Stimulated activated CD4-positive, alpha-beta T cell treated with anti-CD3 and anti-CD28 coated beads, Interleukin-2, amount 100 ng/mL, for 24 hours (primary cell): ENCODE measurements at regions not wholly inside any gene's neighbourhood (a gene's known extent, or its start where the extent isn't known, plus 50 kb on each side); places are given as distances from the start of the nearest gene placed in this dataset.

Source experiments
- DNase-seq, 2 donors: peaks; one replicate each; pipeline ENCODE4 v3.0.0-alpha.2; 2020

DNA sequence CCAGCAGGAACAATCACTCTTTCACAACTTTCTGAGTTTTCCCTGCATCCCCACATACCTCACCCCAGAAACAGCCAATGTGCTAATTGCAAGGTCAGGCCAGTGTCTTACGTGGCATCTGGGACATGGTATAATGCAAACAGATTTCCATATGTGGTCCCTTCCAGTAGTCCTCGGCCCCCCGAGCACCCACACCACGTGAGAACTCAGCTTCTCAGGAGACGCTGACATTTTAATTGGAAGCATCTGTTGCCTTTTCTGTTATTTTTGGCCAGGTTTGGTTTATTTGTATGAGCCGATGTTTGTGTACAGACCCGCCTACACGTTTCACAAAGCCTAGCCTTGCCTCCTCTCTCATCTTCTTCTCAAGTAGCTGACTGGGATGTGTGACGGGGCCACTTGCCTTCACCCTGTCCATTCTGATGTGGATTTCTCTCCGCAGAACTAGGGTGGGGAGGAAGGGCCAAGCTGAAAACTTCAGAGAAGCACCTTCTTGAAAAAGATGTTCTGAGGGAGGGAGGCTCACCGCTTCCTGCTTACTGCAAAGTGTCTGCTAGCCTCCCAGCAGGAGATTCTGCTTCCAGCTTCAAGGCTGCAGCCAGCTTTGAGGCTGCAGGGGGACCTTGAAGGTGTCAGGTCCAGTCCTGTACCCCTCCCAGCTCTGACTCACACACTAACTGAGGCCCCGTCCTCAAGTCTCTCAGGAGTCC lies 109.6 kb upstream of the SLC14A2 start:
- no peak for DNase-seq

DNA sequence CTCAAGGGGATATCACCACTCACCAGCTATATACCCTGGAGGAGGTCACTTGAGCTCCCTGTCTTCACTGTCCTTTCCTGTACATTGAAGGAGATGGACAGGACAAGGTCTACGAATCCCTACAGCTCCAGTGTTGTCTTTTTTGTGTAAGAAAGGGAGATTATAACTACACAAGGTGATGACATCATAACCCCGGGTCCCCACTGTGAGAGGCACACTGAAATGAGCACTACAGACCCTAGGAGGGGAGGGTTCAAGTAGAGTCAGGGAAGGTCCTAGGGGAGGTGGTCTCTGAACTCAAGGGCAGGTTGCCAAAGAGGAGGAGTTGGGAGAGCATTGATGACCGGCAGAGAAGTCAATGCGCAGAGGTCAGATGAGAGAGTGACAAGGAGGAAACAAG lies 108.3 kb upstream of the SLC14A2 start:
- DNase-seq, result no peak

DNA sequence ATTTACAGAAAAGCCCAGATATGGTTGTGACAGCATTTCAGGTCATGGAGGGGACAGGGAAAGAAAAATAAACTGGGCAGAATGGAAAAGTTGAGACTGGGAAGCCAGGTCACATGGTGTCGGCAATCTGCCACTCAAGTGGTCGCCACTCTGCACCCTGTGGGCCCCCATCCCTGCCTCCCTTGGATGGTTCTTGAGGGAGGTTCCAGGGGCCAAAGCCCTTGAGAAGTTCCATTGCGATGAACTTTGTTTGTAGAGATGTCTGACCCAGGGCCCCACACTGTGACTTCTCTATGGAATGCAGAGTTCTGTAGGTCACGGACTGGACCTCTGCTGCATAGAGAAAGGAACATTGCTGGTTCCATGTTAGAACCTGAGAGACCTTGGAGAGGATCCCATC lies 105.7 kb upstream of the SLC14A2 start:
- no peak for DNase-seq

DNA sequence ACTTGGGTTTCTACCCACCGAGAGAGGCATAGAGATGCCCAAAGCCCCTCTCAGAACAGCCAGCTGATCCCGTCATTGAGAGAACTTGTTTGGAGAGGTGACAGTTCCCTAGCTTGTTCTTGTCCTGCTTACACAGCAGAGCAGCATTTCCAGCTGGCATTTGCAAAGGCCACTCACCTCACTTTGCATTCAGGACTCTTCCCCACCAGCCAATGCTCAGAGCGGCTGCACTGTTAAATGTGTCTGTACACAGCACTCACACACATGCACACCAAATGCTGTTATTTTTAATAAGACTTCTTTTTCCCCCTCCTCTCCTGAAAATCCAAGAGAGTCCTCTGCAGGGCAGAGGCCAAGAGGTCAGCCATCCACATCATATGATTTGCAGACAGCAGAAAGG lies 104.6 kb upstream of the SLC14A2 start:
- no peak for DNase-seq

DNA sequence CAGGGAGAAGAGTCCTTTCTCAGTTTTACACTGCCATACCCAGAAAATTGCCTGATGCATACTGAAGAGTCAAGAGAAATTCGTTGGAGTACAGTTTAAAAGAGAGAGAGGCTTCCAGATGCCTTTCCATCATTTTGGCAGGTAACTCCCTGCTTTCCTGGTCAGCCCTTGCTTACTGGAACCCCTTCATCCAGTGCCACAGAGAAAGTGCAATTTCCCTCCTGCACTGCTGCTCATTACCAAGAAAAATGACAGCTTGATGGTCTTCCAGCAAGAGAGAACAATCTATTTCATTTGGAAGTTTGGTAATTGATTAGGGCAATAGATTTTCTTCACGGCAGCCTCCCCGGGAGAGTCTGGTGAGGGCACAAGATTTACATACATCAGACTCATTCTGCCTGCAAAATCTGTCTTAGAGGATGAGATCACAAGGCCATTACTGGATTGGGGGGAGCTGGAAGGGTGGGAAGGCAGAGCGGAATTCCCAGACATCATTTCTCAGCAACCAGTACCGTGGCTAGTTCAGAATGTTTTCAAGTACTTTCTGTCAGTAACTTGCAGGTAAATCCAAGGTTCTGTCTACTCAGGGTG lies 102.8 kb upstream of the SLC14A2 start:
- DNase-seq, result no peak

DNA sequence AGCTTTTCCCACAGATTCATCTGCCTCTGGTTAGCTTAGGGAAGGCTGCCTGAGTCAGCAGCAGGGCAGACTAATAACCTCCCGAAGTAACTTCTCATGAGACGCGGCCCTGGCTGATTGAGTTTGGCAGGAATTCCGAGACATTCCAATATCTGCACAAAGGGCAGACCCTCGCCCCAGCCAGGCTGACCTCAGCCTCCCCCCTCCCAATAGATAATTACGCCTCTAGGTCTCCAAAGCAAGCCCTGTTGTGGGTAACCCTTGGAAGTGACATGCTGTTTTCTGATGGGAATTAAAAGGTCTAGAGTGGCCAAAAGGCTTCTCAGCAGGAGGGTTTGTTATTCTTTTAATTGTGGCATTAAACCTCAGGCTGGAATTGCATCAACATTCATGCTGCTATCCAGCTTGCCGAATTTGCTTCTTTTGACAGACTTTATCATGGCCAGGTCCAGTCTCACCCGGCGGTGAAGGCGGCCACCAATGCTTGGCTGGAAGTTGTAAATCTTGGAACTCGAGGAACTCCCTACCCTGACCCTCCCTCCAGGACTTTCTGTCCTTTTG lies 98.0 kb upstream of the SLC14A2 start:
- no peak for DNase-seq

DNA sequence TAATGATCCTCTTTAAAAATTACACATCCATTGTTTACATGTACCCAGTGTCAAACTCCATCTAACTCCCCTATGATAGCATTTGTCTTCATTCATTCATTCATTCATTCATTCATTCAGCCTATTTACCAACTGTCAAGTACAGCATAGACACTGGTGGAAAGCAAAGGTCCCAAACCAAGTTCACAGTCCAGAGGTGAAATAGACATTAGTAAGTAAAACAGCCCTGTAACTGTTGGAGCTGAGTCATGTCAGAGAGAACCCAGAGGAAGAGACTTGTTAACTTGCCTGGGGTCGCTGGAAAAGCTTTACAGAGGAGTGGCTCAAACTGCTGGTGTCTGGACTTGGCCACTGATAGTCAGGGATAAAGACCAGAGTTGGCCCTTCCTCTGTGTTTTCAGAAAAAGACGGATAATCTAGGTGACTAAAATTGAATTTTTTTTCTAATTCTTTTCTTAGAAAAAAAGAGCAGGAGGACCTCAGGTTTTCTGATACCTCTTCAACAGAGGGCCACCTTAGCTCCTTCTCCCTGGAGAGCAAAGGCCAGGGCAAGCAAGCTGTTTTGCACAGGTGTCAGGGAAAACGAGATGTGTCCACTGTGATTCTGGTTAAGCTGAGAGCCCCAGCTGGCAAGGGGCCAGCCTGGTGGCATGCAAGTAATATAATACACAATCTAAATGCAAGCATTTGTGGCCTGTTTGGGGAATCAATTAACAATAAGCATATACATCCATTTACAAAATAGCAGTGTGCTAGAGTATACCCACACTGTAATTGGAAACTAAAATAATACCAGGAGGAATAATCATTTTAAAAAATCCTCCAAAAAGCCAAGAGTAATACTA lies 96.7 kb upstream of the SLC14A2 start:
- DNase-seq, result no peak

DNA sequence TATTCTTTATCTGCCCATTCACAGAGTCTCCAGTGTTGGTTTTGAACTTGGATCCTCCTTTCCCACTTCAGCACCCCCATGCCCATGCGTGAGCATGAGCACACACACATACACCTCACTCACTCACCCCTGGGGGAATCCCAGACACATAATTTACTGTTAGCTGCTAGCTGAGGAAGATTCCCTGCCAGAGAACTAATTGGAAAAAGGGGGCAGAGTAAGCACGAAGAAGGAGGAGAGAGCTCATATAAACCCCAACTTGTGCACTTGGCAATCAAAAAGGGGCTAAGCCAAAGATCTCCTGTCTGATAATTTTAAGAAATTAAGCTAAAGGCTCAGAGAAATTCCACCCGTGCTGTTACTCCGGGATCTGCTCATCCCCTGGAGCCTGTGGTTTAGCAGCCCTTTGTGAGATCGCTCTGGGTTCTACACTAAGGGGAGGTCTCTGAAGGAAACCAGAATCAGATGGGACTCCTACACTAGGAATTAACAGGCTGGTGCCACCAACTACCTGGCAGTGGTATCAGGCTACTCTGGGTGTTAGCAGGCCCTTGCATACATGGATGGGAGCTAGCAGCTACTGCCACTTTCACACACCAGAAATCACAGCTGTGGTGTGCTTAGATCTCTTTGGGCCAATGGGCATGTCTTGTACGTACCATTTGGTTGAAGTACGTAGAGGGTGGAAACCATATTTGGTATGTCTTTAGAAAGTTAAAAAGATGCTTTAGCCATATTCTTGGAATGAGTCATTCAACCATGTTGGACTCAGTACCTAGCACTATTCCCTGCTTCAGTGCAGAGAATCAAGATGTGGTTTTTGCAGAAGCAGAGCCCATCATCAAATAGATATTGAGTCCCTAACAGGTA lies 95.6 kb upstream of the SLC14A2 start:
- no peak for DNase-seq

DNA sequence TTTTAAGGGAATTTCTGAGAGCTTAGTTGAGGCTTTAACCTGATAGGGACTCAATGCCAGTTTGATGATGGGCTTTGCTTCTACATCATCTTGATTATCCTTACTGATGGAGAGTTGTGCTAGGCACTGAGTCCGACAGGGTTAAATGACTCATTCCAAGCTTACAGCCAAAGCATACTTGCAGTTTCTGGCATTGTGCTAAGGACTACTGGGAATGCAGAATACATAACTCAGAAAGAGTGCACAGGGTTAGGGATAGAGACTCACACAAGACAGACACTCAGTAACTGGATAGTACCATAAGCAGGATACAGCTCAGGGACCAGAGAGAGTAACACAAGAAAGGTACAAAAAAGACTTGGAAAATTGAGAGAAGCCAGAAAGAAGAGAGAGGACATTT lies 94.1 kb upstream of the SLC14A2 start:
- DNase-seq, result no peak

DNA sequence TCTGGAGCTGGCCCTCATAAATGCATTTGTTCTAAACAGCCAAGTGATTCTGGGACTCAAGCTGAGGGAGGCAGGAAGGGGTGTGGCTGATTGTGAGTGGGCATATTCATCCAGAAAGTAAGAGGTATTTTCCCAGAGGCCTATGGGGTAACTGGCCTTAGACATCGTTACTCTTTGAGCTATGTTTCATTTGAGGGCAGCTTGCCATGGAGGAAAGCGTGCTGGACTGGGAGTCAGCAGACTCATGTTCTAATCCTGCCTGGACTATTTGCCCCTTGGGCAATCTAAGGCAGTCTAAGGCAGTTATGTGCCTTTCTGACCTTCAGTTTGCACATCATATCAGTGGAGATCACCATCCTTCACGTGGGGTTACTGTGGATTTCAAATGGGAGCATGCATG lies 93.5 kb upstream of the SLC14A2 start:
- DNase-seq, result no peak

DNA sequence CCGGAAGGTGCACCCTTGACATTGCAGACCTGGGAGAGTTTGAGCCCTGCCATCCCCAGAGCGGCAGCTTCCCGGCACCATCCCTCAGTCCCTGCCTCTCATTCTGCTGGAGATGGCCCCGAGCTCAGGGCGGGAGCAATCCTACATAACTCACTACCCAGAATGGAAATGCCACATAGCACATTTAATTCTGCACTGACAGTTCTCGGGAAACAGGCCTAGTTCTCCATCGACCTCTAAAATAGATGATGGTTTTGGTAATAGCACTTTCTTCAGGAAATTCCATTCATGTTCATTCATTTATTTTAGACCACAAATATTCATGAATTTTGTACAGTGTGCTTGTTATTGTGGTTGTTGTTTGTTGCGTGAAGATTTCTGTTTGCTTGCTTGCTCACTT lies 92.9 kb upstream of the SLC14A2 start:
- no peak for DNase-seq

DNA sequence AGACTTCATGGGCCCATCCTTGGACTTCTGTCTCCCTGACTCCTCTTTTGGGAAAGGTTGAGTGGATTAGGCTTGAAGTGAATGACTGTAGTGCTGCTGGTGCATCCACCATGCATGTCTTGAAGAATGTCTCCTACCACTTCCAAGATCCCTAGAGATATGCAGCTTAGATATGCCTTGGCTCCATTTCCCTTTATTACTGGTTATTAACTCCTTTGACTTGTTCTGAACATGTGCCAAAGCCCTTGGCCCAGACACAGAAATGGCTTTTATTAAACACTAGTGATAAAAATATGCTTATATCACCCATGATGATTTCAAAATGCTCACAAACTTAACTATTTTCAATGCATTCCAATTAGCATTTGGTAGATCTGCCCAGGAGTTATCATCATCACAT lies 90.0 kb upstream of the SLC14A2 start:
- no peak for DNase-seq

DNA sequence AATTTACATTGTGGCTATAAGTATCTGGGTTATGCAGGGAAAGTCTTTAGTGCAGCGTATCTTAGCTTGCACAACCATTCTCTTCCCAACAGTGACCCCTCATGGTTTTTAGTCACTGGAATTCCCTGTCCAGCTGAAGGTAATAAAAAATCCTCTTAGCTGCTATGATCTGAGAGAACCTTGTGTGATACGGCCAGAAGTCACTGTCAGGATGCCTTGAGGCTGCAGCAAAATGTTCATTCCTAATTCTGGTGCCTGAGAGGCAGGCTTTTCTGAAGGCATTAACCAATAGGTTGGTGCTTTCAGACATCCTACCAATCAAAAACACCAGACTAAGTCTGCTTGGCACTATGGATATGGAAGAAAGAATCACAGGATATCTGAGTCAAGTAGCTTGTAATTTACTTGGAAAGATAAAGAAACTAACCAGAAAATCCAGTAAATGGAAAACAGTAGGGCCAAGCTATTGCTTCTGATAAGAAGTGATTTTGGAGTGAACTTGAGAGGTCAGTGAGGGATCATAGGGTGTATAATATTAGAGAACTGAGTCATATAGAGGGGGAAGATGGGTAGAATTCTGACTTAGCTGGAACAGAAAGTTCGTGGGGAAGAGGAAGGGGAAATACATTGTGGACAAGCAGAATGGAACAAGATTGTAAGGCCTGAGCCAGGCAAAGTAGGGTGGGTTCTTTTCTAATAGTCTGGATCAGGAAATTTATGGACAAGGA lies 89.0 kb upstream of the SLC14A2 start:
- no peak for DNase-seq

DNA sequence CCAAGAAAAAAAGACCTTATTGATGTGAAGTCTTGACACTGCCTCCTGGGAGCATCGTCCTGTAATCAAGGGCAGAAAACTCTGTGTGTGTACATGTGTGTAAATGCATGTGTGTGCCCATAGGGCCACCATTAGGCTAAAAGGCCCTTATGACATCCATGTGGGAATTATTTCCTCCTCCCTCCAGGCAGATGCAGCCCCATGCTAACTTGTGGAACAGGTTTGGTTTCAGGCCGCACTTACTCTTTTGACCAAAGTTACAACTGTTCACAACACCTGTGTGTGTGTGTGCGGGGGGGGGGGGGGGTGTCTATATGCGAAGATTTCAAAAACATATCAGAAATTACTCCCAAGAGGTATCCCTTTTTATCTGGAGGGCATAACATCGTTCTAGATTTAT lies 87.4 kb upstream of the SLC14A2 start:
- no peak for DNase-seq

DNA sequence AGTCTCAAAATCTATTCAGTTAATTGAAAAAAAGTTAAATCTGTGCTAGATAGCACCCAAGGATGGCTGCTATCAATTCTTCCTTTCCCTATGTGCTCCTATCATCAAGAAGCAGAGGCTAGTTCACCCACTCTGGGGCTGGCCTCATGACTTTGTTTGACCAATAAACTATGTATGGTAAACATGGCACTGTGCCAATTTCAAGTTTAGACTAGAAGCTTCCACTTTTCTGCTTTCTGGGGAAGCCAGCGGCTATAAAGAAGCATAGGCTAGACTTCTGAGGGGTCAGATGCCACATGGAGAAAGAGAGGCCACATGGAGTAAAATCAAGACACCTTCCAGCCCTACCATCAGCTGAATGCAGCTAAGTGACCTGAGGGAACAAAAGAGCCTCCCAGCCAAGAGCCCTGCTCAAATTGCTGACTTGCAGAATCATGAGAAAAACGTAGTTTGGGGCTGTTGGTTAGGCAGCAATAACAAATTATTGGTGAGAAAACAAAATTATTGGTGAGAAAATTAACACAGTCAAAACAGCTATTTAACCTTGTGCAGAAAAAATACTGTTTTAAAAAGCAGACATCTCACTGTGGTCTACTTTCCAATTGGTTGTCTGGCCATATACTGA lies 86.5 kb upstream of the SLC14A2 start:
- DNase-seq, result no peak

DNA sequence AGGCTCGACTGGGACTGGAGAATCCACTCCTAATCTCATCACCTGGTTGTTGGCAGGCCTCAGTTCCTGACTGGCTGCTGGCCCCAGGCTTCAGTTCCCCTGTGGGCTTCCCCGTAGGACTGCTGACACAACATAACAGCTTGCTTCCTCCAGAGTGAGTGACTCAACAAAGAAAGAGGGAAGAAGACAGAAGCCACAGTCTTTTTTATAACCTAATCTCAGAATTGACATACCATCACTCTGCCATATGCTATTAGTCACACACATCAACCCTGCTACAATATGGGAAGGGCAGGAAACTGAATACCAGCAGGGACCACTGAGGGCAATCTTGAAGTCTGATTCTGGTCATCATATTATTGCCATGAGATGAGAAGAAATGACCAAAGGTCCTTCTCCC lies 76.8 kb upstream of the SLC14A2 start:
- no peak for DNase-seq

DNA sequence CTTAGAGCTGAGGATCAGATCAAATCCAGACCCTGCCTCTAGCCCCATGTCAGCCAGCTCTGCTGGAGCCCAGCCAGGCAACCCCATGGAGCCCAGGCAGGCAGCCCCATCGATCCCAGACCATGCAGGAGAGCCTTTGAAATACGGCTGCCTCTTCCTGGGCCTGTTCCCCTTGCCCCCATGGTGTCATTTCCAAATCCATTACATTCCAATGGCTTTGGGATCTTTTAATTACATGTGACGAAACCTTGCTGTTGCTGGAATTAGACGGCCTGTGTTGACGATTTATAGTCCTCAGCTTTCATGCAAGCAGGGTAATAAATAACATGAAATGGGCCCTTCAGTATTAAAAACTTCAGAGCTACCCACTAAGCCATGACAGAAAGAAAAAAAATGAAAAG lies 75.8 kb upstream of the SLC14A2 start:
- no peak for DNase-seq

DNA sequence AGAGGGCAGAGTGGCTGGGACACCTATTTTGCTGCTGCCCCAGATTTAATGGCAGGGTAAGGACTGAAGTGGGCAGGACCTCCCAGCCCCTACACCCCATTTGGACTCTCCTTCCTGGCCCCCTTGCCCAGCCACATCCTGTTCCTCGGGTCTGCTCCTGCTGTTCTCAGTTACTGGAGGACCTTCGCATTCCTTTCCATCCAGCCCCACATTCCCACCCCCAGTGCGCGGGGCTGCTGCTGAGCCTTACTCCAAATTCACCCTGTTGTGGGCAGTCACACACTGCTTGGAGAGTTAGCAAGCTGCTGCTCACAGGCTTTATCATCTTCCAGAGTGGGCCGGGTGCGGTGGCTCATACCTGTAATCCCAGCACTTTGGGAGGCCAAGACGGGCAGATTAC lies 75.2 kb upstream of the SLC14A2 start:
- no peak for DNase-seq

DNA sequence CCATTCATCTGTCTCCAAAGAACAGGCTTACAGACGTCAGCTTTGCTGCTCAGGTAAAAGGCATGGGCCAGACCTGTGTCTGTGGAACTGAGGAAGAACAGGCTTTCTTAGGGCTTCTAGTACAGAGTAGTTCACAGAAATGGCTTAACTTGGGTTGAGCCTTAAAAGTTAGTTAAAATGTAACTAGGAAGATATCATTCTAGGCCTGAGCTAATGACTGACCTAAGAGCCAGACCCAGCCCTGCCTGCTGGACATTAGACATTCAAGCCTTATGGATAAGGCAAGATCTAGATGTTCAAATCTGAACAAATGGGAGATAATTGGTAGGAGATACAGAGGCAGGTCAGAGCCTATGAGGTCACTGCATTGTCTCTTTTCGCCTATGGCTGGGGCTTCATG lies 73.9 kb upstream of the SLC14A2 start:
- no peak for DNase-seq

DNA sequence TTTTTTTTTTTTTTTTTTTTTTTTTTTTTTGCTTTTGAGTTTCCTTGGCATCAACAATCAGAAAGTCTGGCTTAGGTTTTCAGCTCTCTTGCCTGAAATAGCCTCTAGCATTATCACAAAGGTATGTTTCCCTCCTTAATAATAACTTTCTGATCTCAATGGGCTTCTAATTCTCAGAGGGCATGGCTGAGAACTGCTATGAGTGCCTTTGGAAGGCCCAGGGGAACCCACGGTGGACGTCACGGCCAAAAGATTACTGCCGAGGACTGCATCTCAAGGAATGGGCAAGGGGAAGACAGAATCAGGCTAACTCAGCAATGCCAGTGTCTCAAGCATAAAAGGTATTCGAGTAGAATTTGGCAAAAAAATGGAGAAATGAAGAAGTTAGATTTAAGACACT lies 73.2 kb upstream of the SLC14A2 start:
- no peak for DNase-seq

DNA sequence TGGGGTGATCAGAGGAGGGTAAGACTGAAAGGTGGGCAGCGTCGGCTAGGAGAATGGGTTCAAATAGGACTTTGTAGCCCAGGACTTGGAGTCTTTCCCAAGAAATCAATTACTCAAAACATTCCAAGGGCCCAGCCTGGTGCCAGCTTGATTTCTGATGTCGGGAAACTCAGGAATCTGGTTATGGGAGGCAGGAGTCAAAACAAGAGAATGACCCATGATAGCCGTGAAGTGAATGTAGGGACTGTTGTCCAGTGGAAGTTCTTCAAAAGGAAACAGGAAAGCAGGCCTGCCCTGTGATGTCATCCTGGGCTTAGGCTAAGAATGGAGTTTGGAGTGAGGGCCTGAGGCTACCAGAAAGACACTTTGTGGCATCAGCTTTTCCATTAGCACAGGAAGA lies 67.4 kb upstream of the SLC14A2 start:
- no peak for DNase-seq

DNA sequence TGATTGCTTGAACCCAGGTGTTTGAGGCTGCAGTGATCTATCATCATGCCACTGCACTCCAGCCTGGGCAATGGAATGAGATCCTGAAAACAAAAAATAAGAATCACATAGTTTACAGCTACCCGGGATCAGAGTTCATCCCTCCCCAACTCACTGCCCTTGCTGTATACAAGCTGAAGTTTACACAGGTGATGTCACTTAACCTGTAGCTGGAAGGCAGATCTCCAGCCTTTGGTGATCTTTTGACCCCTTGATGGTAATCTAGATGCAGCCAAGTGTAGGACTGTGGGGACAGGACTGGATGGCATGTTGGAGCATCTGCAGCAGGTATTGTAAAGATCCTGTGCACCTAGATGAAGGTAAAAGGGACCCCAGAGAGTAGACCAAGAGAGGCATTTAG lies 66.7 kb upstream of the SLC14A2 start:
- DNase-seq, result no peak
